ENCODE measurements at regions not wholly inside any gene's neighbourhood (a gene's known extent, or its start where the extent isn't known, plus 50 kb on each side); places are given as distances from the start of the nearest gene placed in this dataset.
"Not testable (repeated sequence)": the region's sequence is repeated elsewhere in the genome, so short reads cannot be mapped to it uniquely, and the experiment has no call there.

GRCh38 chr18:73352546-73352945, 484.8 kb upstream of the NETO1 start:
- Histone ChIP-seq H3K9me3 (ENCODE audit: control insufficient read depth, low read length) (no peaks in the 10 kb centered on the region), H3K27ac (ENCODE audit: low read depth in 1 of 2, low read length in 2 of 2) (no peak overlapping the region), H3K4me3 (ENCODE audit: low read length in 2 of 2) (no peak overlapping the region), H3K27me3 (ENCODE audit: control insufficient read depth in 1 of 2, insufficient read depth in 2 of 2, low read length in 1 of 2) (no peaks in the 10 kb centered on the region), H3K4me1 (ENCODE audit: control insufficient read depth in 1 of 2, insufficient read depth in 2 of 2, low read length in 2 of 2) (no peaks in the 10 kb centered on the region), H3K36me3 (ENCODE audit: control insufficient read depth in 1 of 2, insufficient read depth in 2 of 2, low read length in 1 of 2) (no peaks in the 10 kb centered on the region)
- 0 to 5% methylated on average over 1 of the region's 1 CpG for WGBS, 2 donors
- intact Hi-C loops (cut with DNase I) = no loop called here
- ATAC-seq (ENCODE audit: low FRiP score) (no peak), DNase-seq (no peak)

- intact Hi-C loops (cut with DNase I) = no loop called here
- WGBS, 2 donors = 48% methylated on average over 8 of the region's 8 CpGs
- H3K9me3 ChIP-seq (ENCODE audit: control insufficient read depth, low read length) = no peaks in the 10 kb centered on the region
- ATAC-seq (ENCODE audit: low FRiP score) = no peak
- H3K36me3 ChIP-seq (ENCODE audit: control insufficient read depth in 1 of 2, insufficient read depth in 2 of 2, low read length in 1 of 2) = no peaks in the 10 kb centered on the region
- H3K4me1 ChIP-seq (ENCODE audit: control insufficient read depth in 1 of 2, insufficient read depth in 2 of 2, low read length in 2 of 2) = no peaks in the 10 kb centered on the region
- no peak for DNase-seq
- H3K4me3 ChIP-seq (ENCODE audit: low read length in 2 of 2) = no peak overlapping the region
- H3K27me3 ChIP-seq (ENCODE audit: control insufficient read depth in 1 of 2, insufficient read depth in 2 of 2, low read length in 1 of 2) = no peaks in the 10 kb centered on the region
- no peak overlapping the region for H3K27ac ChIP-seq (ENCODE audit: low read depth in 1 of 2, low read length in 2 of 2)
These were observed 472.6 kb upstream of the NETO1 start for GRCh38 chr18:73340135-73340977.

GRCh38 chr18:73331212-73331772, 463.5 kb upstream of the NETO1 start:
- WGBS, 2 donors = 81 to 85% methylated on average over 4 of the region's 4 CpGs
- intact Hi-C loops (cut with DNase I) = no loop called here
- no peak for DNase-seq
- Histone ChIP-seq H3K36me3 (ENCODE audit: control insufficient read depth in 1 of 2, insufficient read depth in 2 of 2, low read length in 1 of 2) (no peaks in the 10 kb centered on the region), H3K4me1 (ENCODE audit: control insufficient read depth in 1 of 2, insufficient read depth in 2 of 2, low read length in 2 of 2) (no peaks in the 10 kb centered on the region), H3K9me3 (ENCODE audit: control insufficient read depth, low read length) (no peaks in the 10 kb centered on the region), H3K27ac (ENCODE audit: low read depth in 1 of 2, low read length in 2 of 2) (no peak overlapping the region), H3K4me3 (ENCODE audit: low read length in 2 of 2) (no peak overlapping the region), H3K27me3 (ENCODE audit: control insufficient read depth in 1 of 2, insufficient read depth in 2 of 2, low read length in 1 of 2) (no peaks in the 10 kb centered on the region)
- ATAC-seq (ENCODE audit: low FRiP score) = no peak

GRCh38 chr18:73330106-73330505, 462.3 kb upstream of the NETO1 start:
- H3K9me3 ChIP-seq (ENCODE audit: control insufficient read depth, low read length); H3K27ac ChIP-seq (ENCODE audit: low read depth in 1 of 2, low read length in 2 of 2); H3K4me1 ChIP-seq (ENCODE audit: control insufficient read depth in 1 of 2, insufficient read depth in 2 of 2, low read length in 2 of 2); intact Hi-C loops (cut with DNase I); H3K27me3 ChIP-seq (ENCODE audit: control insufficient read depth in 1 of 2, insufficient read depth in 2 of 2, low read length in 1 of 2); H3K4me3 ChIP-seq (ENCODE audit: low read length in 2 of 2); H3K36me3 ChIP-seq (ENCODE audit: control insufficient read depth in 1 of 2, insufficient read depth in 2 of 2, low read length in 1 of 2); ATAC-seq (ENCODE audit: low FRiP score); DNase-seq: not testable (repeated sequence)
- 90% methylated on average over 6 of the region's 6 CpGs for WGBS, 2 donors

GRCh38 chr18:73324187-73324831, 456.5 kb upstream of the NETO1 start:
- ATAC-seq (ENCODE audit: low FRiP score); H3K27me3 ChIP-seq (ENCODE audit: control insufficient read depth in 1 of 2, insufficient read depth in 2 of 2, low read length in 1 of 2); H3K9me3 ChIP-seq (ENCODE audit: control insufficient read depth, low read length); intact Hi-C loops (cut with DNase I); H3K4me3 ChIP-seq (ENCODE audit: low read length in 2 of 2); H3K36me3 ChIP-seq (ENCODE audit: control insufficient read depth in 1 of 2, insufficient read depth in 2 of 2, low read length in 1 of 2); DNase-seq; H3K4me1 ChIP-seq (ENCODE audit: control insufficient read depth in 1 of 2, insufficient read depth in 2 of 2, low read length in 2 of 2); H3K27ac ChIP-seq (ENCODE audit: low read depth in 1 of 2, low read length in 2 of 2): not testable (repeated sequence)
- 86 to 94% methylated on average over 4 of the region's 5 CpGs for WGBS, 2 donors

- no peaks in the 10 kb centered on the region for H3K27me3 ChIP-seq (ENCODE audit: control insufficient read depth in 1 of 2, insufficient read depth in 2 of 2, low read length in 1 of 2)
- no peak overlapping the region for H3K27ac ChIP-seq (ENCODE audit: low read depth in 1 of 2, low read length in 2 of 2)
- intact Hi-C loops (cut with DNase I) = no loop called here
- no peak for DNase-seq
- H3K9me3 ChIP-seq (ENCODE audit: control insufficient read depth, low read length) = no peaks in the 10 kb centered on the region
- H3K36me3 ChIP-seq (ENCODE audit: control insufficient read depth in 1 of 2, insufficient read depth in 2 of 2, low read length in 1 of 2) = no peaks in the 10 kb centered on the region
- no peak for ATAC-seq (ENCODE audit: low FRiP score)
- H3K4me3 ChIP-seq (ENCODE audit: low read length in 2 of 2) = no peak overlapping the region
- WGBS, 2 donors = 22 to 27% methylated on average over 6 of the region's 6 CpGs
- no peaks in the 10 kb centered on the region for H3K4me1 ChIP-seq (ENCODE audit: control insufficient read depth in 1 of 2, insufficient read depth in 2 of 2, low read length in 2 of 2)
These were observed 451.1 kb upstream of the NETO1 start for GRCh38 chr18:73318739-73319479.

GRCh38 chr18:73316513-73316912, 448.7 kb upstream of the NETO1 start:
- intact Hi-C loops (cut with DNase I) = no loop called here
- Histone ChIP-seq H3K9me3 (ENCODE audit: control insufficient read depth, low read length) (no peaks in the 10 kb centered on the region), H3K27ac (ENCODE audit: low read depth in 1 of 2, low read length in 2 of 2) (no peak overlapping the region), H3K4me3 (ENCODE audit: low read length in 2 of 2) (no peak overlapping the region), H3K36me3 (ENCODE audit: control insufficient read depth in 1 of 2, insufficient read depth in 2 of 2, low read length in 1 of 2) (no peaks in the 10 kb centered on the region), H3K27me3 (ENCODE audit: control insufficient read depth in 1 of 2, insufficient read depth in 2 of 2, low read length in 1 of 2) (no peaks in the 10 kb centered on the region), H3K4me1 (ENCODE audit: control insufficient read depth in 1 of 2, insufficient read depth in 2 of 2, low read length in 2 of 2) (no peaks in the 10 kb centered on the region)
- WGBS, 2 donors = 26 to 76% methylated on average over 1 of the region's 1 CpG
- no peak for ATAC-seq (ENCODE audit: low FRiP score)
- no peak for DNase-seq

GRCh38 chr18:73315381-73315780, 447.6 kb upstream of the NETO1 start:
- intact Hi-C loops (cut with DNase I) = no loop called here
- ATAC-seq (ENCODE audit: low FRiP score) = no peak

More at GRCh38 chr18:73315381-73315780, 447.6 kb upstream of the NETO1 start:
- no peak overlapping the region for H3K4me3 ChIP-seq (ENCODE audit: low read length in 2 of 2)
- H3K4me1 ChIP-seq (ENCODE audit: control insufficient read depth in 1 of 2, insufficient read depth in 2 of 2, low read length in 2 of 2) = no peaks in the 10 kb centered on the region
- no peaks in the 10 kb centered on the region for H3K36me3 ChIP-seq (ENCODE audit: control insufficient read depth in 1 of 2, insufficient read depth in 2 of 2, low read length in 1 of 2)
- DNase-seq = no peak
- no peaks in the 10 kb centered on the region for H3K9me3 ChIP-seq (ENCODE audit: control insufficient read depth, low read length)
- H3K27me3 ChIP-seq (ENCODE audit: control insufficient read depth in 1 of 2, insufficient read depth in 2 of 2, low read length in 1 of 2) = no peaks in the 10 kb centered on the region
- H3K27ac ChIP-seq (ENCODE audit: low read depth in 1 of 2, low read length in 2 of 2) = no peak overlapping the region

Measured in aorta (tissue), 5 donors.